Astrocyte of the hippocampus (primary cell): ENCODE measurements at regions not wholly inside any gene's neighbourhood (a gene's known extent, or its start where the extent isn't known, plus 50 kb on each side); places are given as distances from the start of the nearest gene placed in this dataset.

ENCODE experiments used
- DNase-seq: peaks from one replicate; pipeline ENCODE4 v3.0.0; 2011; ENCODE audit warnings: low read depth, low spot score

DNA sequence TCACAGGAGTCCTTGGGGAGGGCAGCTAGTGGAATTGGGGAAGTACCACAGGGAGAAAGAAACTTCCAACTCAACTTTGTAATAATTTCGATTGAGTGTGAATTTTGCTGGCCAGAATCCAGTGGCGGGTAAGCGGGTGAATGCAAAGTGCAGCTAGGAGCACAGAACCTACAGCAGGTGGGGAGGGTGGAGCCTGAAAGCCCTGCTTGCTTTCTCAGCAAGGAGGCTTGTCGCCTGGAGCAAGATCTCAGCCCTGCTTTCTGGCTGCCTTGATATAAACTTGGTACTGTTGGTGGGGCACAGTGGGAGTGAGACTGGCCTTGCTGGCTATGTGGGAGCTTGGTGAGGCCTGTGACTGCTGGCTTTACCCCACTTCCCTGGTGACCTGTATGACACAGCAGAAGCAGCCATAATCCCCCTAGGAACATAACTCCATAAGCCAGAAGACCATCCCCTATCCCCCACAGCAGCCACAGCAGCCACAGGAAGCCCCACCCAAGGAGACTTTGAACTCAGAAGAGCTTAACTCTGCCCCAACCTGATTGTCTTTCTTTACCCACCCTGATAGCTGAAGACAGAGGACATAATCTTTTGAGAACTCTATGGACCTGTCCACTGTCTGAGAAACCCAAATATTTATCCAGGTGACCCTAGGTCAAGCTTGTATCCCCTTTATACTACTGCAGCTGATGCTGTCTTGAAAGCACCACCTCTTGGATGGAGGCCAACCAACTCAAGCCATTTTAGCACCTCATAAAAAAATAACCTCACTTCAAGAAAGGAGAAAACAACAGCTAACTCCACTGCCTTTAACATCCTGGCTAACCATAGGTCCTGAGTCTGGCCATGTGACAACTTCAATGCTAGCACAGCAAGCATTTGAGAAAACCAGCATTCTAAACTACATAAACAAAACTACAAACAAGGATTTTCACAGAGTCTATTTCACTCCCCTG is 87.2 kb upstream of the PDE5A start:
- DNase-seq = no peak

GRCh38 chr4:119709418-119709817 is 80.8 kb upstream of the PDE5A start:
- no peak for DNase-seq

DNA sequence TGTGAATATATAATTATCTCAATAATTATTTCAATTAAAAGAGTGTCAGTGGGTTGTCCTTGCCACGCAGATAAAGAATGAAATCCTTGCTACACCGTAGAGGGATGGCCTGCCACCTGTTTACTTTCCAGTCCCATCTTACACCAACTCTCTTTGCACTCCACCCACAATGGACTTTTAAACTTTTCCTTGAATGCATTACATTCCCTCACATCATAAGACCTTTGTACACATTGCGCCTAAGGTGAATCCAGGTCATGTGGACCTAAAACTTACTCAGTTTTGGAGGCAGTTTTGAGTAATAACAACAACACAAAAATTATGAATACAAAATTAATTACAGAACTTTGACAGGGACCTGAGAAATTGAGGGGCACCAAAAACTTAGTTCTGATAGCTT is 78.7 kb upstream of the PDE5A start:
- no peak for DNase-seq

DNA sequence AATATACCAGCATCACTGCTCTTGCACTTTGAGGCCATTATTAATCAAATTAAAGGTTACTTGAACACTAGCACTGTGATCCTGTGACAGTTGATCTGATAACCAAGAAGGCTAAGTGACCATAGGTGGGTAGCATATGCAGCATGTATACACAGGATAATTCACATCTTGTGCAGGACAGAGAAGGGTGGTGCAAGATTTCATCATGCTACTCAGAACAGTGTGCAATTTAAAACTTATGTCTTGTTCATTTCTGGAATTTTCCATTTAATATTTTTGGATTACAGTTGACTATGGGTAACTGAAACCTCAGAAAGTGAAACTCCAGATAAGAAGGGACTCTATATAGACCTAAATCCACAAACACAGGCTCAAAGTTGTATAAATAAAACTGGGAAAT is 78.2 kb upstream of the PDE5A start:
- DNase-seq = no peak

GRCh38 chr4:119697887-119698393 is 69.3 kb upstream of the PDE5A start:
- no peak for DNase-seq

- DNase-seq = no peak
Observed at GRCh38 chr4:119696963-119697362, 68.4 kb upstream of the PDE5A start.

GRCh38 chr4:119695216-119695615 is 66.6 kb upstream of the PDE5A start:
- DNase-seq = no peak

GRCh38 chr4:119693126-119693525 is 64.5 kb upstream of the PDE5A start:
- DNase-seq = no peak

DNA sequence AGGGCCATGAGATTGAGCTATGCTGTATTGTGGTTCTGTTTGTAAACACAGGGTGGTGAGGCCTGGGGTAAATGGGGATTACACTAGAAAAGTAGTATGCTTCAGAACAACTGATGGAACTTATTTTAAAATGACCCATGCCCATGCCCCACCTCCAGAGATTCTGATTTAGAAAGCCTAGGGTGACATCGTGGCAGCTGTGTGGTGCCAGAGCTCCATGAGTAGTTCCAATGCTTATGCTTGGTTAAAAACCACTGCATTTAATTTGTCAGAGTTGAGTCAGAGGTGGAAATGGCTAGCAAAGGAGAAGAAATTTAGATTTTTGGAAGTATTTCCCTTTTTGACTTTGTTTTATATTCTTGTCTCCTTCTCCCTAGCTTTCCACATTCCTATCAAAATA is 63.4 kb upstream of the PDE5A start:
- peak; percentile 49 for DNase-seq

DNA sequence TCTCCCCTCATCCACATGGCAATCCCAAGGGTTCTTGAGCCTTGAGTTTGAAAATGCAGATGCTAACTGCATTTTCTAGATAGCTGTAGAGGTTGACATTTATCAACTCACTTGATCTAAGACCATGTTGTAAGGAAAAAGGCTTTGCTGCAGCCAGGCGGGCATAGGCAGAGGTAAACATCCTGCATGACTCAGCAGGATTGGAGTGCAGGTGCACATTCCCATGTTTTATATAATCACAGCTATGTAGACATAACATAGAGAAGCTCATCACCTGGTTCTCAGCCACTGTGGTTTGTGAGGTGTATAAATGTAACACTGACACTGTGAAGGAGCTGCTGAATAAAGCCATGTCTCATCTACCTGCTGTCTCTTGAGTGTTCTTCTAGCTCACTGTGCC is 62.3 kb upstream of the PDE5A start:
- no peak for DNase-seq

- no peak for DNase-seq
Observed at GRCh38 chr4:119688446-119688845, 59.8 kb upstream of the PDE5A start.

DNA sequence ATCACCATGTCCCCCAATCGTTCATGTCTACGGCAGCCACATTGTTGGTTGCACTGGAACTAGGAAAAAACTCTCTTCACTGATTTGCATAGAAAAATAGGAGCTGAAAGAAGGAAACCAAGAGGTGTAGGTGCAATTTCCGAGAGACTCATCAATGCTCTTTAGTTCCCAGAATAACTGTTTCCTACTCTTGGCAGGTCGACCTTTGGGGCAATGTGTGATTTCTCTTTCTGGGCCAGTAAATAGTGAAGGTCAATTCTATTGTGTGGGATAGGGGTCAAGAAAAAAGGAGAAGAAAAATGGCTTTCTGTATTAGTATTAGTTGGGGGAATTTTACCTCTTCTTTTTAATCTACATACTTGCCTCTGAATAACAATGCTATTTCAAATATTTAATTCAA is 55.9 kb upstream of the PDE5A start:
- no peak for DNase-seq

- peak; percentile 56 for DNase-seq
Observed at GRCh38 chr4:119683518-119683917, 54.9 kb upstream of the PDE5A start.

- DNase-seq = no peak
Observed at GRCh38 chr4:119682099-119682498, 53.5 kb upstream of the PDE5A start.

DNA sequence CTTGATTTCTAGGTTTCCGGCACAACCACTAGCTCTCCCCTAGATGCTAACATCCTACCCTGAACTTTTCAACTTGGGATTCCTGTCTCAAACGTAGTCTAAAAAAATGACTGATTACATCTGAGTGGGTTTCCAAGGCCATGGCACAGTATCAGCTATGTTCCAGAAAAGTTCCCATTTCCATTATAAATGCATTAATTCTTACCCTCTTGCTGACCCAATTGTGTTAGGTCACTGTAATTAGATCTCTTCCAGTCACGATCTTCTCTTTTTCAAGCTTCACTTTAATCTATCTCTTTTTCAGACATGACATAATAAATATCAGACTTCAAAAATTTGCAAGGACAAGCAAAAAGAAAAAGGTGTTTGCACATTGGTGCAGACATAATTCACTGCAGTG is 50.6 kb upstream of the PDE5A start:
- peak; percentile 26 for DNase-seq

DNA sequence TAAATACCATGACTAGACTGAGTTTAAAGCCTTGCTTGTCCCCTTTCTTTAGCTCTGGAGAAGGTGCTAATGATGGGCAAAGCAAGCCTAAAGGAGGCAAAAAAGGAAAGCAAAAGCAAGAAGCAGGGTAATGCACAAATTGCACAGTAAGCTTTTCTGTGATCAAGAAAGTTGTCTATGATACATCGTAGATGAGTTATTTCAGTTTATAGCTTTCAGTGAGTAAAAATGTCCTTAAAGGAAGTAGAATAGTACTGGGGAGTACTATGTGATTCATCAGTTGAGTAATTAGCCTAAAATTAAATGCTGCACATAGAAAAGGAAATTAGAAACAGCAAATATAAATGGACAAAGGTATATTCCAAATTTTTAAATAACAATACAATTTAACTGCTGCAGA is 50.2 kb upstream of the PDE5A start:
- DNase-seq = no peak
